ENCODE measurements at regions not wholly inside any gene's neighbourhood (a gene's known extent, or its start where the extent isn't known, plus 50 kb on each side); places are given as distances from the start of the nearest gene placed in this dataset.

GRCh38 chr2:19114754-19115231, 243.6 kb downstream of the OSR1 start:
- TF ChIP-seq, protein P1, sequence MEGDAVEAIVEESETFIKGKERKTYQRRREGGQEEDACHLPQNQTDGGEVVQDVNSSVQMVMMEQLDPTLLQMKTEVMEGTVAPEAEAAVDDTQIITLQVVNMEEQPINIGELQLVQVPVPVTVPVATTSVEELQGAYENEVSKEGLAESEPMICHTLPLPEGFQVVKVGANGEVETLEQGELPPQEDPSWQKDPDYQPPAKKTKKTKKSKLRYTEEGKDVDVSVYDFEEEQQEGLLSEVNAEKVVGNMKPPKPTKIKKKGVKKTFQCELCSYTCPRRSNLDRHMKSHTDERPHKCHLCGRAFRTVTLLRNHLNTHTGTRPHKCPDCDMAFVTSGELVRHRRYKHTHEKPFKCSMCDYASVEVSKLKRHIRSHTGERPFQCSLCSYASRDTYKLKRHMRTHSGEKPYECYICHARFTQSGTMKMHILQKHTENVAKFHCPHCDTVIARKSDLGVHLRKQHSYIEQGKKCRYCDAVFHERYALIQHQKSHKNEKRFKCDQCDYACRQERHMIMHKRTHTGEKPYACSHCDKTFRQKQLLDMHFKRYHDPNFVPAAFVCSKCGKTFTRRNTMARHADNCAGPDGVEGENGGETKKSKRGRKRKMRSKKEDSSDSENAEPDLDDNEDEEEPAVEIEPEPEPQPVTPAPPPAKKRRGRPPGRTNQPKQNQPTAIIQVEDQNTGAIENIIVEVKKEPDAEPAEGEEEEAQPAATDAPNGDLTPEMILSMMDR (IDR thresholded peaks at IDR 0.05), result no peak
- TF ChIP-seq POLR2A (IDR thresholded peaks at IDR 0.05) (no peak), EP300 (IDR thresholded peaks at IDR 0.05) (no peak)

Measured in gastroesophageal sphincter (tissue), 3 donors.